Tibial nerve (tissue), 4 donors: ENCODE measurements at regions not wholly inside any gene's neighbourhood (a gene's known extent, or its start where the extent isn't known, plus 50 kb on each side); places are given as distances from the start of the nearest gene placed in this dataset.

ENCODE experiments used
- DNase-seq, 2 donors: peaks; one replicate each; pipeline ENCODE4 v3.0.0-alpha.2; 2019; ENCODE audit warnings: low spot score in 2 of 2
- H3K27ac ChIP-seq, 4 donors: fragments of 200-600 bp; sonication (generic) in 3 of 4; one replicate each; pipeline ENCODE4 v1.5.1; 2017 to 2019; ENCODE audit warnings: mild to moderate bottlenecking in 1 of 4
- H3K27me3 ChIP-seq, 2 donors: fragments of 200-600 bp; sonication (generic) in 1 of 2; one replicate each; pipeline versions ENCODE4 v1.5.1 to v1.6.0; 2017 to 2019
- H3K36me3 ChIP-seq, 3 donors: fragments of 200-600 bp; sonication (generic); one replicate each; pipeline ENCODE4 v1.5.1; 2018 to 2019
- H3K4me1 ChIP-seq, 4 donors: fragments of 200-600 bp; sonication (generic) in 3 of 4; one replicate each; pipeline ENCODE4 v1.5.1; 2017 to 2019
- H3K4me3 ChIP-seq, 4 donors: fragments of 200-600 bp; sonication (generic) in 3 of 4; one replicate each; pipeline ENCODE4 v1.5.1; 2017 to 2019; ENCODE audit warnings: mild to moderate bottlenecking in 1 of 4, moderate library complexity in 1 of 4
- H3K9me3 ChIP-seq, 4 donors: fragments of 200-600 bp; sonication (generic) in 3 of 4; one replicate each; pipeline ENCODE4 v1.5.1; 2017 to 2019
- CTCF ChIP-seq, 5 experiments: fragments of 200-600 bp in 3 of 5; fragments of 450-650 bp in 2 of 5; sonication (generic) in 3 of 5; IDR thresholded peaks; one replicate each; pipeline ENCODE4 v1.5.1; 2016 to 2019; ENCODE audit warnings: antibody characterized with exemption in 5 of 5, mild to moderate bottlenecking in 3 of 5, moderate library complexity in 2 of 5
- EP300 ChIP-seq, 2 donors: sonication (generic); formaldehyde crosslinking; IDR thresholded peaks; one replicate each; pipeline ENCODE4 v1.6.1; 2017; ENCODE audit warnings: antibody characterized with exemption in 2 of 2, mild to moderate bottlenecking in 1 of 2
- POLR2A ChIP-seq, 2 donors: fragments of 450-650 bp; IDR thresholded peaks; one replicate each; pipeline ENCODE4 v1.6.1; 2017; ENCODE audit warnings: antibody characterized with exemption in 2 of 2, mild to moderate bottlenecking in 2 of 2, moderate library complexity in 2 of 2
- WGBS, 2 donors: methylation state at CpG; one replicate each; pipeline ENCODE4 v1.1.5; 2018; 5-methylcytosine and 5-hydroxymethylcytosine counted together

GRCh38 chr13:30855569-30855968 is 50.5 kb upstream of the MEDAG start:
- no peaks in the 10 kb centered on the region for H3K4me1 ChIP-seq
- WGBS, 2 donors = 88 to 89% methylated on average over 3 of the region's 3 CpGs
- TF ChIP-seq EP300 (IDR thresholded peaks at IDR 0.05) (no peak), POLR2A (IDR thresholded peaks at IDR 0.05) (no peak), CTCF (IDR thresholded peaks at IDR 0.05) (no peak)
- H3K27ac ChIP-seq = no peak overlapping the region
- no peak overlapping the region for H3K4me3 ChIP-seq
- no peak for DNase-seq
- H3K27me3 ChIP-seq = no peaks in the 10 kb centered on the region
- H3K36me3 ChIP-seq = peaks cover 0 to 3% (median 0%) of the 10 kb centered on the region in 3 donors
- no peaks in the 10 kb centered on the region for H3K9me3 ChIP-seq

- TF ChIP-seq POLR2A (IDR thresholded peaks at IDR 0.05) (no peak), EP300 (IDR thresholded peaks at IDR 0.05) (no peak), CTCF (IDR thresholded peaks at IDR 0.05) (no peak)
- H3K36me3 ChIP-seq = peaks cover 0 to 3% (median 0%) of the 10 kb centered on the region in 3 donors
- no peak overlapping the region for H3K4me3 ChIP-seq
- 63 to 73% methylated on average over 9 of the region's 9 CpGs for WGBS, 2 donors
- no peak overlapping the region for H3K27ac ChIP-seq
- H3K27me3 ChIP-seq = no peaks in the 10 kb centered on the region
- no peaks in the 10 kb centered on the region for H3K9me3 ChIP-seq
- H3K4me1 ChIP-seq = no peaks in the 10 kb centered on the region
- DNase-seq = no peak
Observed at GRCh38 chr13:30856005-30856790, 49.9 kb upstream of the MEDAG start.
